ENCODE measurements at regions not wholly inside any gene's neighbourhood (a gene's known extent, or its start where the extent isn't known, plus 50 kb on each side); places are given as distances from the start of the nearest gene placed in this dataset.
A peak's percentile ranks its signal among the peaks of the same experiment; 100 is the strongest.
"Not testable (repeated sequence)": the region's sequence is repeated elsewhere in the genome, so short reads cannot be mapped to it uniquely, and the experiment has no call there.

- no peak for DNase-seq
These were observed 415.2 kb upstream of the FRG2C start for GRCh38 chr3:75248974-75249373.

- no peak for DNase-seq
These were observed 409.4 kb upstream of the FRG2C start for GRCh38 chr3:75254685-75255084.

- peak in 1 of 2 donors; percentile 11 for DNase-seq
These were observed 405.1 kb upstream of the FRG2C start for GRCh38 chr3:75258825-75259683.

GRCh38 chr3:75260975-75261374 is 403.2 kb upstream of the FRG2C start:
- not testable (repeated sequence) for DNase-seq

GRCh38 chr3:75262661-75263060 is 401.5 kb upstream of the FRG2C start:
- DNase-seq = no peak

GRCh38 chr3:75265897-75266296 is 398.2 kb upstream of the FRG2C start:
- DNase-seq = no peak

- not testable (repeated sequence) for DNase-seq
These were observed 395.6 kb upstream of the FRG2C start for GRCh38 chr3:75268576-75268975.

GRCh38 chr3:75272237-75272636 is 391.9 kb upstream of the FRG2C start:
- DNase-seq = not testable (repeated sequence)

- DNase-seq = no peak
These were observed 391.4 kb upstream of the FRG2C start for GRCh38 chr3:75272691-75273090.

GRCh38 chr3:75285531-75286148 is 378.5 kb upstream of the FRG2C start:
- DNase-seq = peak; percentile 36 to 65

GRCh38 chr3:75288972-75289574 is 375.1 kb upstream of the FRG2C start:
- DNase-seq = not testable (repeated sequence)

- peak; percentile 16 to 50 for DNase-seq
These were observed 370.0 kb upstream of the FRG2C start for GRCh38 chr3:75294124-75294523.

GRCh38 chr3:75295013-75295412 is 369.1 kb upstream of the FRG2C start:
- DNase-seq = no peak

- no peak for DNase-seq
These were observed 367.3 kb upstream of the FRG2C start for GRCh38 chr3:75296858-75297257.

GRCh38 chr3:75300606-75301005 is 363.5 kb upstream of the FRG2C start:
- DNase-seq = no peak

GRCh38 chr3:75301050-75301449 is 363.1 kb upstream of the FRG2C start:
- not testable (repeated sequence) for DNase-seq

GRCh38 chr3:75303741-75304140 is 360.4 kb upstream of the FRG2C start:
- DNase-seq = no peak

- DNase-seq = no peak
These were observed 358.2 kb upstream of the FRG2C start for GRCh38 chr3:75305901-75306300.

GRCh38 chr3:75311306-75311705 is 352.8 kb upstream of the FRG2C start:
- not testable (repeated sequence) for DNase-seq

- DNase-seq = not testable (repeated sequence)
These were observed 351.7 kb upstream of the FRG2C start for GRCh38 chr3:75312469-75312868.

GRCh38 chr3:75319776-75320175 is 344.4 kb upstream of the FRG2C start:
- DNase-seq = not testable (repeated sequence)

- DNase-seq = no peak
These were observed 343.8 kb upstream of the FRG2C start for GRCh38 chr3:75320369-75320768.

GRCh38 chr3:75321060-75321459 is 343.1 kb upstream of the FRG2C start:
- no peak for DNase-seq

- not testable (repeated sequence) for DNase-seq
These were observed 340.2 kb upstream of the FRG2C start for GRCh38 chr3:75323936-75324335.

Data from inflammatory macrophage (primary cell).